H1 (cell line): ENCODE measurements at regions not wholly inside any gene's neighbourhood (a gene's known extent, or its start where the extent isn't known, plus 50 kb on each side); places are given as distances from the start of the nearest gene placed in this dataset.

Experiments used
- CTCF ChIA-PET: fragments of 300-600 bp; sonication (Branson Sonifier 250); formaldehyde crosslinking; loops from one replicate; lab custom pipeline; 2021; ENCODE audit not compliant: partially characterized antibody; lab: Charles Lee
- POLR2A ChIA-PET: fragments of 300-600 bp; sonication (Branson Sonifier 250); formaldehyde crosslinking; loops from one replicate; lab custom pipeline; 2021; ENCODE audit warnings: inconsistent platforms; ENCODE audit not compliant: partially characterized antibody; lab: Charles Lee
- DNase-seq, 2 experiments: peaks; one replicate each; pipeline versions ENCODE4 v3.0.0 to v3.0.0-alpha.2; 2010 to 2022; ENCODE audit warnings: low spot score in 2 of 2, low read depth in 1 of 2, mixed read lengths in 1 of 2
- FAIRE-seq: peaks from 2 replicates; lab custom pipeline; 2011; peaks lifted over from hg19 to GRCh38; lab: Jason Lieb, UNC
- H2AFZ ChIP-seq: 2 replicates; pipeline ENCODE4 v1.8.1; 2012; ENCODE audit warnings: low read length, inconsistent platforms
- H2AK5ac ChIP-seq: 2 replicates; pipeline ENCODE4 v1.6.1; 2013; ENCODE audit warnings: low read depth, low read length
- H2BK120ac ChIP-seq: replicated peaks from 2 replicates; pipeline ENCODE3; 2013; ENCODE audit warnings: low read depth, low read length, inconsistent platforms
- H2BK12ac ChIP-seq: 2 replicates; pipeline ENCODE4 v1.6.1; 2013; ENCODE audit warnings: low read depth, low read length
- H2BK15ac ChIP-seq: 2 replicates; pipeline ENCODE4 v1.6.1; 2013; ENCODE audit warnings: low read length
- H2BK20ac ChIP-seq: 2 replicates; pipeline ENCODE4 v1.6.1; 2013; ENCODE audit warnings: low read length
- H2BK5ac ChIP-seq: 2 replicates; pipeline ENCODE4 v1.6.1; 2013; ENCODE audit warnings: low read depth, low read length
- H3K14ac ChIP-seq: 2 replicates; pipeline ENCODE4 v1.6.1; 2013; ENCODE audit warnings: inconsistent platforms; ENCODE audit not compliant: insufficient read length
- H3K18ac ChIP-seq: 2 replicates; pipeline ENCODE4 v1.6.1; 2013; ENCODE audit warnings: low read length; ENCODE audit errors: extremely low read depth
- H3K23ac ChIP-seq: 2 replicates; pipeline ENCODE4 v1.6.1; 2013; ENCODE audit warnings: inconsistent platforms; ENCODE audit not compliant: insufficient read length
- H3K23me2 ChIP-seq: 2 replicates; pipeline ENCODE4 v1.6.1; 2013; ENCODE audit warnings: low read depth, low read length
- H3K27ac ChIP-seq: 2 replicates; pipeline ENCODE4 v1.6.1; 2011; ENCODE audit warnings: low read depth, low read length, inconsistent platforms
- H3K27me3 ChIP-seq, 4 experiments: replicated peaks in 1 of 4; 1 replicate in 1 of 4; 2 replicates in 3 of 4; pipeline versions ENCODE4 v1.6.1 to v1.8.1; 2011 to 2013; ENCODE audit warnings: low read length in 3 of 4, mild to moderate bottlenecking in 3 of 4, inconsistent platforms in 2 of 4, mixed read lengths in 2 of 4, moderate library complexity in 1 of 4; ENCODE audit not compliant: control insufficient read depth in 3 of 4, insufficient read depth in 3 of 4; ENCODE audit errors: extremely low read depth in 1 of 4
- H3K36me3 ChIP-seq, 4 experiments: 2 replicates each; pipeline versions ENCODE4 v1.6.1 to v1.8.1; 2011 to 2013; ENCODE audit warnings: mild to moderate bottlenecking in 4 of 4, low read length in 3 of 4, moderate library complexity in 2 of 4, control low read depth in 1 of 4, inconsistent platforms in 1 of 4; ENCODE audit not compliant: insufficient read depth in 4 of 4, control insufficient read depth in 2 of 4
- H3K4ac ChIP-seq: replicated peaks from 2 replicates; pipeline ENCODE3; 2013; ENCODE audit warnings: low read length, low read depth, mixed read lengths, inconsistent platforms; ENCODE audit not compliant: insufficient read length
- H3K4me1 ChIP-seq, 4 experiments: replicated peaks in 1 of 4; 1 replicate in 1 of 4; 2 replicates in 3 of 4; pipeline versions ENCODE4 v1.6.1 to v1.8.1; 2011 to 2013; ENCODE audit warnings: low read length in 3 of 4, inconsistent platforms in 2 of 4, mixed read lengths in 1 of 4; ENCODE audit not compliant: insufficient read depth in 4 of 4, control insufficient read depth in 3 of 4
- H3K4me2 ChIP-seq, 2 experiments: 2 replicates each; pipeline versions ENCODE4 v1.6.1 to v1.8.1; 2011 to 2013; ENCODE audit warnings: low read depth in 2 of 2, low read length in 2 of 2, control low read depth in 1 of 2, inconsistent platforms in 1 of 2, mild to moderate bottlenecking in 1 of 2; ENCODE audit not compliant: insufficient read depth in 1 of 2
- H3K4me3 ChIP-seq, 4 experiments: fragments of 200-600, 300-600 bp in 1 of 4; sonication (generic), shearing (Covaris generic), sonication (Bioruptor Twin) in 1 of 4; 2 replicates each; pipeline versions ENCODE4 v1.5.1 to v1.8.1; 2011 to 2016; ENCODE audit warnings: low read length in 4 of 4, low read depth in 3 of 4, control low read depth in 2 of 4, inconsistent platforms in 2 of 4, mild to moderate bottlenecking in 2 of 4, mixed read lengths in 1 of 4, moderate library complexity in 1 of 4; ENCODE audit not compliant: insufficient read depth in 2 of 4; ENCODE audit errors: extremely low read depth in 1 of 4
- H3K56ac ChIP-seq: replicated peaks from 2 replicates; pipeline ENCODE3; 2013; ENCODE audit warnings: low read depth, mild to moderate bottlenecking, mixed read lengths, low read length, inconsistent platforms; ENCODE audit not compliant: insufficient read length
- H3K79me1 ChIP-seq: 2 replicates; pipeline ENCODE4 v1.6.1; 2013; ENCODE audit warnings: low read depth, low read length, control low read depth
- H3K79me2 ChIP-seq, 2 experiments: 2 replicates each; pipeline versions ENCODE4 v1.6.1 to v1.8.1; 2012 to 2013; ENCODE audit warnings: low read length in 2 of 2, mild to moderate bottlenecking in 2 of 2, inconsistent platforms in 1 of 2; ENCODE audit not compliant: insufficient read depth in 2 of 2, control insufficient read depth in 1 of 2
- H3K9ac ChIP-seq, 4 experiments: replicated peaks in 1 of 4; 1 replicate in 1 of 4; 2 replicates in 3 of 4; pipeline versions ENCODE4 v1.6.1 to v1.8.1; 2011 to 2013; ENCODE audit warnings: low read depth in 3 of 4, low read length in 3 of 4, control low read depth in 2 of 4, mild to moderate bottlenecking in 2 of 4, moderate library complexity in 2 of 4, inconsistent platforms in 1 of 4; ENCODE audit errors: extremely low read depth in 1 of 4
- H3K9me3 ChIP-seq, 2 experiments: 2 replicates each; pipeline versions ENCODE4 v1.6.1 to v1.8.1; 2012 to 2013; ENCODE audit warnings: mild to moderate bottlenecking in 2 of 2, moderate library complexity in 2 of 2, control low read depth in 1 of 2, inconsistent platforms in 1 of 2, low read depth in 1 of 2, low read length in 1 of 2, mixed read lengths in 1 of 2; ENCODE audit not compliant: insufficient read depth in 2 of 2
- H4K20me1 ChIP-seq, 2 experiments: replicated peaks in 1 of 2; 2 replicates each; pipeline versions ENCODE3 to v1.8.1; 2011 to 2013; ENCODE audit warnings: inconsistent platforms in 2 of 2, low read length in 2 of 2, mild to moderate bottlenecking in 1 of 2; ENCODE audit not compliant: insufficient read depth in 2 of 2, control insufficient read depth in 1 of 2
- H4K5ac ChIP-seq: 2 replicates; pipeline ENCODE4 v1.6.1; 2013; ENCODE audit warnings: low read length, low read depth, mixed read lengths, inconsistent platforms; ENCODE audit not compliant: insufficient read length
- H4K8ac ChIP-seq: 2 replicates; pipeline ENCODE4 v1.8.0; 2013; ENCODE audit warnings: mild to moderate bottlenecking, moderate library complexity, low read length, inconsistent platforms; ENCODE audit not compliant: insufficient read depth; ENCODE audit errors: extremely low read depth
- H4K91ac ChIP-seq: replicated peaks from 2 replicates; pipeline ENCODE3; 2013; ENCODE audit warnings: low read length, mixed read lengths, inconsistent platforms; ENCODE audit not compliant: insufficient read length
- CEBPB ChIP-seq: IDR thresholded peaks from 2 replicates; pipeline ENCODE4 v1.6.1; 2012; ENCODE audit warnings: low read depth, low read length
- CTCF ChIP-seq, 3 experiments: IDR thresholded peaks; 1 replicate in 2 of 3; 2 replicates in 1 of 3; pipeline versions ENCODE4 v1.5.1 to v1.6.1; 2011; ENCODE audit warnings: low read length in 3 of 3, mild to moderate bottlenecking in 3 of 3, inconsistent platforms in 2 of 3, low read depth in 1 of 3, moderate library complexity in 1 of 3; ENCODE audit not compliant: insufficient read depth in 1 of 3; ENCODE audit errors: control extremely low read depth in 1 of 3
- JUND ChIP-seq: IDR thresholded peaks from 2 replicates; pipeline ENCODE4 v1.6.1; 2011; ENCODE audit warnings: mild to moderate bottlenecking, improper control_type of control experiment, low read length
- SIRT6 ChIP-seq: IDR thresholded peaks from one replicate; pipeline ENCODE4 v1.7.1; 2012; ENCODE audit warnings: low read length, inconsistent platforms
- YY1 ChIP-seq: IDR thresholded peaks from 2 replicates; pipeline ENCODE4 v1.6.1; 2011; ENCODE audit warnings: low read depth, mild to moderate bottlenecking, low read length
- WGBS, 2 experiments: shearing (Covaris generic) in 1 of 2; methylation state at CpG; one replicate each; pipeline versions ENCODE4 v1.1.6 to v1.1.7; 2013 to 2015; ENCODE audit warnings: low lambda C conversion rate in 2 of 2, mixed read lengths in 2 of 2, inconsistent platforms in 1 of 2, low coverage in 1 of 2, missing lambda C conversion rate in 1 of 2; ENCODE audit not compliant: insufficient replicate concordance in 2 of 2, insufficient coverage in 1 of 2, insufficient read length in 1 of 2; ENCODE audit errors: extremely low coverage in 1 of 2, missing lambda C conversion rate in 1 of 2; 5-methylcytosine and 5-hydroxymethylcytosine counted together

- H4K20me1 ChIP-seq = no peaks in the 10 kb centered on the region
- no peak overlapping the region for H3K4me3 ChIP-seq
- WGBS, 2 experiments = 86% methylated on average over 3 of the region's 3 CpGs; no CpG with 5 or more reads in 1 of the 2 experiments
- no peak overlapping the region for H3K18ac ChIP-seq
- H3K9me3 ChIP-seq = no peaks in the 10 kb centered on the region
- no peak overlapping the region for H3K9ac ChIP-seq
- no peak overlapping the region for H2BK12ac ChIP-seq
- H3K23ac ChIP-seq = no peak overlapping the region
- H3K4ac ChIP-seq = no peak overlapping the region
- TF ChIP-seq CTCF (IDR thresholded peaks at IDR 0.05; ENCODE audit: control extremely low read depth in 1 of 3, insufficient read depth in 1 of 3, low read depth in 1 of 3, low read length in 3 of 3) (no peak), JUND (no peak), YY1 (no peak), CEBPB (peak; percentile 82), SIRT6 (no peak)
- TF ChIP-seq, all 59 proteins: peak for 1
- ChIA-PET CTCF (interaction anchor here (1.1 to 2.8 kb wide), 3 partner anchors 17 to 185 kb away, joined by 3 to 8 read pairs (median 4); no protein-coding TSS in a partner anchor), POLR2A (no interaction called here)
- no peaks in the 10 kb centered on the region for H3K36me3 ChIP-seq
- H3K14ac ChIP-seq = no peak overlapping the region
- no peak overlapping the region for H2AK5ac ChIP-seq
- H3K4me1 ChIP-seq = no peaks in the 10 kb centered on the region
- H3K27me3 ChIP-seq = no peaks in the 10 kb centered on the region
- H3K79me1 ChIP-seq = no peaks in the 10 kb centered on the region
- no peak overlapping the region for H2BK120ac ChIP-seq
- H4K8ac ChIP-seq = no peak overlapping the region
- H2BK15ac ChIP-seq = no peak overlapping the region
- H4K5ac ChIP-seq = no peak overlapping the region
- H3K4me2 ChIP-seq = no peak overlapping the region
- H3K23me2 ChIP-seq = no peaks in the 10 kb centered on the region
- FAIRE-seq (no peak), DNase-seq (no peak)
- H2BK5ac ChIP-seq = no peak overlapping the region
- H3K79me2 ChIP-seq = no peaks in the 10 kb centered on the region
- no peak overlapping the region for H3K27ac ChIP-seq
- no peak overlapping the region for H3K56ac ChIP-seq
- H2BK20ac ChIP-seq = no peak overlapping the region
- H4K91ac ChIP-seq = no peak overlapping the region
- H2AFZ ChIP-seq = peak overlapping the region; percentile 56; the same call in 1 of the 2 replicates
Measured at GRCh38 chr4:67104145-67104544, 441.2 kb downstream of the CENPC start.
